ENCODE measurements at regions not wholly inside any gene's neighbourhood (a gene's known extent, or its start where the extent isn't known, plus 50 kb on each side); places are given as distances from the start of the nearest gene placed in this dataset.
A peak's percentile ranks its signal among the peaks of the same experiment; 100 is the strongest.

GRCh38 chr11:127931803-127932202, 655.6 kb downstream of the ETS1 start:
- Mint-ChIP-seq H3K27me3 (ENCODE audit: insufficient read depth) (0 out of 2 replicates have a peak, but pooled peaks cover 3% of the 10 kb centered on the region), H3K4me1 (ENCODE audit: low read depth) (no peaks in the 10 kb centered on the region; the same call in 1 of the 2 replicates), H3K9me3 (no peaks in the 10 kb centered on the region), H3K27ac (no peak overlapping the region), H3K4me3 (no peak overlapping the region), H3K36me3 (ENCODE audit: low read depth) (no peaks in the 10 kb centered on the region)
- TF ChIP-seq CTCF (IDR thresholded peaks at IDR 0.05) = no peak
- DNase-seq = no peak

GRCh38 chr11:127926721-127927120, 660.6 kb downstream of the ETS1 start:
- H3K9me3 Mint-ChIP-seq = no peaks in the 10 kb centered on the region
- no peaks in the 10 kb centered on the region for H3K27me3 Mint-ChIP-seq (ENCODE audit: insufficient read depth)
- H3K4me1 Mint-ChIP-seq (ENCODE audit: low read depth) = peaks cover 34% of the 10 kb centered on the region
- no peak overlapping the region for H3K4me3 Mint-ChIP-seq
- no peak overlapping the region for H3K27ac Mint-ChIP-seq
- TF ChIP-seq CTCF (IDR thresholded peaks at IDR 0.05) = no peak
- peaks cover 5% of the 10 kb centered on the region; the same call in 1 of the 2 replicates for H3K36me3 Mint-ChIP-seq (ENCODE audit: low read depth)
- no peak for DNase-seq

GRCh38 chr11:127925475-127925874, 661.9 kb downstream of the ETS1 start:
- no peaks in the 10 kb centered on the region for H3K9me3 Mint-ChIP-seq
- peaks cover 38% of the 10 kb centered on the region for H3K4me1 Mint-ChIP-seq (ENCODE audit: low read depth)
- no peak for TF ChIP-seq CTCF (IDR thresholded peaks at IDR 0.05)
- peak; percentile 23 for DNase-seq
- no peak overlapping the region for H3K4me3 Mint-ChIP-seq
- H3K27me3 Mint-ChIP-seq (ENCODE audit: insufficient read depth) = no peaks in the 10 kb centered on the region
- H3K36me3 Mint-ChIP-seq (ENCODE audit: low read depth) = peaks cover 13% of the 10 kb centered on the region; the same call in 1 of the 2 replicates
- H3K27ac Mint-ChIP-seq = no peak overlapping the region

GRCh38 chr11:127919206-127920000, 668.0 kb downstream of the ETS1 start:
- DNase-seq = peak; percentile 93
- H3K36me3 Mint-ChIP-seq (ENCODE audit: low read depth) = peaks cover 60% of the 10 kb centered on the region
- peak overlapping the region; percentile 75 for H3K27ac Mint-ChIP-seq
- TF ChIP-seq CTCF (IDR thresholded peaks at IDR 0.05) = no peak
- no peaks in the 10 kb centered on the region; the same call in 1 of the 2 replicates for H3K27me3 Mint-ChIP-seq (ENCODE audit: insufficient read depth)
- H3K9me3 Mint-ChIP-seq = peaks cover 41% of the 10 kb centered on the region
- peaks cover 36% of the 10 kb centered on the region for H3K4me1 Mint-ChIP-seq (ENCODE audit: low read depth)
- peak overlapping the region; percentile 8; the same call in 1 of the 2 replicates for H3K4me3 Mint-ChIP-seq

GRCh38 chr11:127902382-127902781, 685.0 kb downstream of the ETS1 start:
- peak overlapping the region; percentile 40 for H3K27ac Mint-ChIP-seq
- no peaks in the 10 kb centered on the region for H3K27me3 Mint-ChIP-seq (ENCODE audit: insufficient read depth)
- H3K9me3 Mint-ChIP-seq = no peaks in the 10 kb centered on the region
- no peak for TF ChIP-seq CTCF (IDR thresholded peaks at IDR 0.05)
- peak; percentile 9 for DNase-seq
- no peak overlapping the region for H3K4me3 Mint-ChIP-seq
- H3K4me1 Mint-ChIP-seq (ENCODE audit: low read depth) = peaks cover 33% of the 10 kb centered on the region
- H3K36me3 Mint-ChIP-seq (ENCODE audit: low read depth) = peaks cover 12% of the 10 kb centered on the region
